ENCODE measurements at regions not wholly inside any gene's neighbourhood (a gene's known extent, or its start where the extent isn't known, plus 50 kb on each side); places are given as distances from the start of the nearest gene placed in this dataset.

GRCh38 chr5:30392897-30393296 is 800.6 kb upstream of the CDH6 start:
- H3K27ac ChIP-seq (ENCODE audit: low read depth in 2 of 2, low read length in 2 of 2), result no peak overlapping the region
- H3K4me1 ChIP-seq (ENCODE audit: control insufficient read depth in 2 of 3, insufficient read depth in 2 of 3, low read depth in 1 of 3, low read length in 3 of 3), result no peaks in the 10 kb centered on the region
- DNase-seq (peak in 1 of 5 donors; percentile 2), FAIRE-seq (no peak)
- H3K36me3 ChIP-seq (ENCODE audit: control insufficient read depth in 2 of 3, insufficient read depth in 3 of 3, low read length in 3 of 3), result no peaks in the 10 kb centered on the region
- no peaks in the 10 kb centered on the region for H3K27me3 ChIP-seq (ENCODE audit: control insufficient read depth, insufficient read depth, low read length)
- TF ChIP-seq, protein P1, sequence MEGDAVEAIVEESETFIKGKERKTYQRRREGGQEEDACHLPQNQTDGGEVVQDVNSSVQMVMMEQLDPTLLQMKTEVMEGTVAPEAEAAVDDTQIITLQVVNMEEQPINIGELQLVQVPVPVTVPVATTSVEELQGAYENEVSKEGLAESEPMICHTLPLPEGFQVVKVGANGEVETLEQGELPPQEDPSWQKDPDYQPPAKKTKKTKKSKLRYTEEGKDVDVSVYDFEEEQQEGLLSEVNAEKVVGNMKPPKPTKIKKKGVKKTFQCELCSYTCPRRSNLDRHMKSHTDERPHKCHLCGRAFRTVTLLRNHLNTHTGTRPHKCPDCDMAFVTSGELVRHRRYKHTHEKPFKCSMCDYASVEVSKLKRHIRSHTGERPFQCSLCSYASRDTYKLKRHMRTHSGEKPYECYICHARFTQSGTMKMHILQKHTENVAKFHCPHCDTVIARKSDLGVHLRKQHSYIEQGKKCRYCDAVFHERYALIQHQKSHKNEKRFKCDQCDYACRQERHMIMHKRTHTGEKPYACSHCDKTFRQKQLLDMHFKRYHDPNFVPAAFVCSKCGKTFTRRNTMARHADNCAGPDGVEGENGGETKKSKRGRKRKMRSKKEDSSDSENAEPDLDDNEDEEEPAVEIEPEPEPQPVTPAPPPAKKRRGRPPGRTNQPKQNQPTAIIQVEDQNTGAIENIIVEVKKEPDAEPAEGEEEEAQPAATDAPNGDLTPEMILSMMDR (IDR thresholded peaks at IDR 0.05; ENCODE audit: borderline replicate concordance, extremely low read depth, insufficient read depth), result no peak
- H3K9me3 ChIP-seq (ENCODE audit: control insufficient read depth in 2 of 3, insufficient read depth in 1 of 3, low read length in 3 of 3), result no peaks in the 10 kb centered on the region
- H3K9ac ChIP-seq (ENCODE audit: low read length in 3 of 3), result no peak overlapping the region
- intact Hi-C loops (cut with DNase I), result no loop called here
- H3K4me3 ChIP-seq (ENCODE audit: low read length in 3 of 3), result no peak overlapping the region

GRCh38 chr5:30390095-30390494 is 803.4 kb upstream of the CDH6 start:
- H3K4me1 ChIP-seq (ENCODE audit: control insufficient read depth in 2 of 3, insufficient read depth in 2 of 3, low read depth in 1 of 3, low read length in 3 of 3), result no peaks in the 10 kb centered on the region
- TF ChIP-seq, protein P1 (IDR thresholded peaks at IDR 0.05; ENCODE audit: borderline replicate concordance, extremely low read depth, insufficient read depth), result no peak
- no peak for DNase-seq
- no peak overlapping the region for H3K9ac ChIP-seq (ENCODE audit: low read length in 3 of 3)
- H3K36me3 ChIP-seq (ENCODE audit: control insufficient read depth in 2 of 3, insufficient read depth in 3 of 3, low read length in 3 of 3), result no peaks in the 10 kb centered on the region
- H3K27ac ChIP-seq (ENCODE audit: low read depth in 2 of 2, low read length in 2 of 2), result no peak overlapping the region
- no peak for FAIRE-seq
- H3K27me3 ChIP-seq (ENCODE audit: control insufficient read depth, insufficient read depth, low read length), result no peaks in the 10 kb centered on the region
- intact Hi-C loops (cut with DNase I), result no loop called here
- no peak overlapping the region for H3K4me3 ChIP-seq (ENCODE audit: low read length in 3 of 3)
- no peaks in the 10 kb centered on the region for H3K9me3 ChIP-seq (ENCODE audit: control insufficient read depth in 2 of 3, insufficient read depth in 1 of 3, low read length in 3 of 3)

GRCh38 chr5:30387974-30388632 is 805.4 kb upstream of the CDH6 start:
- Histone ChIP-seq H3K36me3 (ENCODE audit: control insufficient read depth in 2 of 3, insufficient read depth in 3 of 3, low read length in 3 of 3) (no peaks in the 10 kb centered on the region), H3K9me3 (ENCODE audit: control insufficient read depth in 2 of 3, insufficient read depth in 1 of 3, low read length in 3 of 3) (no peaks in the 10 kb centered on the region), H3K27ac (ENCODE audit: low read depth in 2 of 2, low read length in 2 of 2) (no peak overlapping the region), H3K27me3 (ENCODE audit: control insufficient read depth, insufficient read depth, low read length) (no peaks in the 10 kb centered on the region), H3K9ac (ENCODE audit: low read length in 3 of 3) (no peak overlapping the region), H3K4me1 (ENCODE audit: control insufficient read depth in 2 of 3, insufficient read depth in 2 of 3, low read depth in 1 of 3, low read length in 3 of 3) (no peaks in the 10 kb centered on the region), H3K4me3 (ENCODE audit: low read length in 3 of 3) (no peak overlapping the region)
- TF ChIP-seq, protein P1 (IDR thresholded peaks at IDR 0.05; ENCODE audit: borderline replicate concordance, extremely low read depth, insufficient read depth), result no peak
- intact Hi-C loops (cut with DNase I), result no loop called here
- no peak for DNase-seq
- no peak for FAIRE-seq

- FAIRE-seq (no peak), DNase-seq (no peak)
- Histone ChIP-seq H3K4me1 (ENCODE audit: control insufficient read depth in 2 of 3, insufficient read depth in 2 of 3, low read depth in 1 of 3, low read length in 3 of 3) (no peaks in the 10 kb centered on the region), H3K27me3 (ENCODE audit: control insufficient read depth, insufficient read depth, low read length) (no peaks in the 10 kb centered on the region), H3K4me3 (ENCODE audit: low read length in 3 of 3) (no peak overlapping the region), H3K9me3 (ENCODE audit: control insufficient read depth in 2 of 3, insufficient read depth in 1 of 3, low read length in 3 of 3) (no peaks in the 10 kb centered on the region), H3K36me3 (ENCODE audit: control insufficient read depth in 2 of 3, insufficient read depth in 3 of 3, low read length in 3 of 3) (no peaks in the 10 kb centered on the region), H3K27ac (ENCODE audit: low read depth in 2 of 2, low read length in 2 of 2) (no peak overlapping the region), H3K9ac (ENCODE audit: low read length in 3 of 3) (no peak overlapping the region)
- intact Hi-C loops (cut with DNase I), result no loop called here
- TF ChIP-seq, protein P1 (IDR thresholded peaks at IDR 0.05; ENCODE audit: borderline replicate concordance, extremely low read depth, insufficient read depth), result no peak
These were observed 807.7 kb upstream of the CDH6 start for GRCh38 chr5:30385754-30386153.
